ENCODE measurements at regions not wholly inside any gene's neighbourhood (a gene's known extent, or its start where the extent isn't known, plus 50 kb on each side); places are given as distances from the start of the nearest gene placed in this dataset.

- TF ChIP-seq CTCF (IDR thresholded peaks at IDR 0.05) (no peak), EZH2 (IDR thresholded peaks at IDR 0.05; ENCODE audit: borderline replicate concordance, insufficient read depth, low read depth, low read length, poor library complexity, severe bottlenecking) (no peak)
Observed at GRCh38 chr4:108411836-108412235, 208.5 kb upstream of the RPL34 start.

Data from B cell (primary cell).